ENCODE measurements at regions not wholly inside any gene's neighbourhood (a gene's known extent, or its start where the extent isn't known, plus 50 kb on each side); places are given as distances from the start of the nearest gene placed in this dataset.
"Not testable (repeated sequence)": the region's sequence is repeated elsewhere in the genome, so short reads cannot be mapped to it uniquely, and the experiment has no call there.

DNA sequence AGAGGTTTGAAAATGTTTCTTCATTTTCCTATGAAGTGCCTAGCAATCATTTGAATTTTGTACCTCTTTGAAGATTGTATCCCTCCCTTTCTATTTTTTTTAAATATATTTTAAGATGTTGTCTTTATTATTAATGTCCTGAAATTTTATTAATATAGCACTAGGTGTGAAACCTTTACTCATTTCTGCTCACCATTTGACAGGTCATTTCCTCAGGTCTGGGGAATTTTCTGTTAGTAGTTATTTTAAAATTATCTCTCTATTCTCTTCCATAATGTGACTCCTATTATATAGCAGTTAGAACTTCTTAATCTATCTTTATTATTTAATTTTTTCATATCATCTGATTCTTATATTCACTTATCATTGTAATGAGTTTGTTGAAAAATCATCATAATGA lies 1038.6 kb upstream of the SLC39A10 start:
- no peak for DNase-seq

DNA sequence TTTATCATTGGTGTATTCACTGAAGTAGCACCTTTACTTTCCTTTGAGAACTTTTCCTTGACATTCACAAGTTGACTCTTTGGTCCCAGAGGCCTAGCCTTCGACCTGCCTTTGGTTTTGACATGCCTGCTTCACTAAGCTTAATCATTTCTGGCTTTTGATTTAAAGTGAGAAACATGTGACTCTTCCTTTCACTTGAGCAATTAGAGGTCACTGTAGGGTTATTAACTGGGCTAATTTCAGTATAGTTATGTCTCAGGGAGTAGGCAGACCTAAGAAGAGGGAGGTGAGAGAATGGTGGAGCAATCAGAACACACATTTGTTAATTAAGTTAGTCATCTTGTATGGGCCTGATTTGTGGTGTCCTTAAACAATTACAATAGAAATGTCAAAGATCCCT lies 1040.7 kb upstream of the SLC39A10 start:
- no peak for DNase-seq

- DNase-seq, result no peak
Measured at GRCh38 chr2:194610297-194610696, 1046.7 kb upstream of the SLC39A10 start.

GRCh38 chr2:194603429-194603828 lies 1053.6 kb upstream of the SLC39A10 start:
- DNase-seq, result no peak

DNA sequence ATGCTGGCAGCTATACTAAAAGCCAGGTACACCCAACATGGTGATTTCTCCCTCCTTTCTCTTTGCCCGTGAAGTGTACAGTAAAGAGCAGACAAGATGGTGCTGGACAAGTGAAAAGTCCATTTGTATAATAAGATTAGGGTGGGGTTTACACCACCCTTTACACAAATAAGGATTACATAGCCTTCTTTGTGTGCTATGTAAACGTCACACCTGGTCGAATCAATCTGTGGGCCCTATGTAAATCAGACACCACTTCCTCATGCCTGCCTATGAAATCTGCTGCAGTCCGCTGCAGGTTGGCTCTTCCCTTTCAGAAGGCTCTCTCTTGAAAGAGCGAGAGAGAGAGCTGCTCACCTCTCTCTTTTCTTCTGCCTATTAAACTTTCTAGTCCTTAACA lies 1054.3 kb upstream of the SLC39A10 start:
- DNase-seq, result no peak

GRCh38 chr2:194591192-194591591 lies 1065.8 kb upstream of the SLC39A10 start:
- no peak for DNase-seq

- DNase-seq, result no peak
Measured at GRCh38 chr2:194587739-194588270, 1069.2 kb upstream of the SLC39A10 start.

DNA sequence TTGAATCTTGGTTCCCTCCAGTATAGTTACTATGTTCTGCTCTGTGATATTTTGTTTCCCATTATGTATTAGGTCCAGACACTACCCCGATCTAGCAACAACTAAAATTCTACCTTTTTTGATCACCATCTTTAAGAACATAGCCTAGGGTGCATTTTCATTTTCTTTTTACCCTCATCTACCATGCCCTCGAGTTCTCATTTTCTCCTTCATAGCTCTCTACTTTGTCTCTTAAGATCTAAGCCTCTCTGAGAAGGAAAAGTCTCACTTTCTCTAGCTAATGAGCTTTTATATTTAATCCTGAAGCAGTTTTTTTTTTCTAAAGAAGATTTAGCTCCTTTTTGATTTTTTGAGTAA lies 1089.4 kb upstream of the SLC39A10 start:
- DNase-seq, result no peak

DNA sequence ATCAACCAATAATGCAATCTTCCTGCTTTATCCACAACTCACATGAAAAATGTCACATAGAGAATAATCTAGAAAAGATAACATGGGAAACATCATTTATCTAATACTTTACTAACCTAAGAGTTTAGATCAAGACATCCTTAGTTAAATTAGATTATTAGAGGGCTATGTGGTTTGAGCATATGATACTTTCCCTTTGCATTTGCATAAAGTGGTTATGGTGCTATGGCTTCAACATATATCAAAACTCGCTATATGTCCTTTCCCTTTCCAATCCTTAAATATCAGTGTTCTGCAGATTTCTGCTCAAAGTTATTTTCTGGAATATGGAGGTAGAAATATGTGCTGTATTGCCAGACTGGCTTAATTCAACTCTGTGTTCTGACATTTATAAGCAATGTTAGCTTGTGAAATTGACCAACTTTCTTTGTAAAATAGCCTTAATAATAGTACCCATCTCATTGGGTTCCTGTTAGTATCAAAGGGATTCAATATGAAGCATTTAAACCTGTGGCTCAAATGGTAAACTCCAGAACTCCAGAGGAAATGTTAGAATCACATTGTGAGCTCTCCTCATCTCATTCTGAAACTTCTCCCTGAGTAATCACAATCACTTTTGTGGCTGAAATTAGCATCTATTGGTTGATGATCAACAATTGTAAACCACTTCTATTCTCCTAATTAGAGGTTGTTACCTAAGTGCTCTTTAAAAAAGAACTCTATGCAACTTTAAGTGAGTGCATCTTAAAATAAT lies 1089.9 kb upstream of the SLC39A10 start:
- no peak for DNase-seq

DNA sequence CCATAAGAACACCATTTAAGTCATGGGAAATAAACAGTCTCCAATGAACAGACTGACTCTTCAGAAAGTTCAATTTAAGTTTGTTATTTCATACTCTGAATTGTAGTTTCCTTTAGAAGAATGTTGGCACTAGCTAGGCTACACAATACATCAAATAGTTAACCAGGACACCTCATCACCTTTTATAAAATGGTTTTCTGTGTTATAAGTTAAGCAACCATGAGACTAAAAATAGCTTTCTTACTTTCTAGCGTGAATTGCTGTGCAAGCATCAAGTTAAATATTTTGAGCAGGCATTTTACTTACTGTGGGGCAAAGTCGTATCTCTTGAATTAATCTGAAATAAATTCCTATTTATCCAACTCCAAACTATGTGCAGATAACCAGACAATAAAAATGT lies 1092.6 kb upstream of the SLC39A10 start:
- no peak for DNase-seq

DNA sequence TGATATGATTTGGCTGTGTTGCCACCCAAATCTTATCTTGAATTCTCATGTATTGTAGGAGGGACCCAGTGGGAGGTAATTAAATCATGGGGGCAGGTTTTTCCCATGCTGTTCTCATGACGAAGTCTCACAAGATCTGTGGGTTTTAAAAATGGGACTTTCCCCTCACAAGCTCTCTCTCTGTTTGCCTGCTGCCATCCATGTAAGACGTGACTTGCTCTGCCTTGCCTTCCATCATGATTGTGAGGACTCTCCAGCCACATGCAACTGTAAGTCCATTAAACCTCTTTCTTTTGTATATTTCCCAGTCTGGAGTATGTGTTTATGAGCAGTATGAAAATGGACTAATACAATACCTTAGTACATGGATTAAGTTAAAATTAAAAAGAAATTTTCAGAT lies 1094.7 kb upstream of the SLC39A10 start:
- DNase-seq, result no peak

GRCh38 chr2:194559964-194560363 lies 1097.1 kb upstream of the SLC39A10 start:
- DNase-seq, result no peak

GRCh38 chr2:194559523-194559922 lies 1097.5 kb upstream of the SLC39A10 start:
- no peak for DNase-seq

GRCh38 chr2:194557993-194558392 lies 1099.0 kb upstream of the SLC39A10 start:
- DNase-seq, result no peak

- no peak for DNase-seq
Measured at GRCh38 chr2:194556629-194557028, 1100.4 kb upstream of the SLC39A10 start.

DNA sequence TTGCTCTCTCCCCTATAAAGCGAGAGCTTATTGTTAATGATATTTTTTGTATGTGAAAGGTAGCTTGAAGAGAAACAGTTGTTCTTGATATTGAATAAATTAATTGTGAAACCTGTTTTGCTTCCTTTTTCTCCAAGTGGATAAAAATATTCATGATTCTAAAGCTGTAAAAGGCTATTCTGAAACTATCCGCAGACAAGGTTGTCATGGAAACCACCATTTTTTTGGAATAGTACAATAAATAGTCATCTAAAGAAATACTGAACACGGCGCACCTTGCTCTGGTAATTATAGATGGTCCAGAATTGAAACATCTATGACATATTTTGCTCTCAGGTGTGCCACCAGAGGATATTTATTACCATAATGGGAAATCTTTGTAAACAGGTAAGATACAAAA lies 1103.0 kb upstream of the SLC39A10 start:
- no peak for DNase-seq

DNA sequence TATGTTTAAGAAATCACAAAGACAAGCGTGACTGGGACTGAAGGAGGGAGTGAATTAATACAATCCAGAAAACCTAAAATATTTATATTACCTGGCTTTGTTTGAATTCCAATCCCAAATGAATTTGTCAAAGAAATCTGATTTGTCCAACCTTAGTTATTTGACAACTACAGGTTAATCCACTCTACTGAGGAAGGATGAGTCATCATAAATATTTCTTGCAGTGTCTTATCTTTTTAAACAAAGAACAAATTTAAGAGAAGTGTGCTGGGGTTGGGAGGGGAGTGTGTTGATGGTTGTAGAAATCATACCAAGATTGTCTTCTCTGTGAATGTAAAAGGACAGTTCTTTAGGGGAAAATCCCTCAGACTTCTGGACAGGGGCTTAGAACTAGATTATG lies 1106.3 kb upstream of the SLC39A10 start:
- no peak for DNase-seq

DNA sequence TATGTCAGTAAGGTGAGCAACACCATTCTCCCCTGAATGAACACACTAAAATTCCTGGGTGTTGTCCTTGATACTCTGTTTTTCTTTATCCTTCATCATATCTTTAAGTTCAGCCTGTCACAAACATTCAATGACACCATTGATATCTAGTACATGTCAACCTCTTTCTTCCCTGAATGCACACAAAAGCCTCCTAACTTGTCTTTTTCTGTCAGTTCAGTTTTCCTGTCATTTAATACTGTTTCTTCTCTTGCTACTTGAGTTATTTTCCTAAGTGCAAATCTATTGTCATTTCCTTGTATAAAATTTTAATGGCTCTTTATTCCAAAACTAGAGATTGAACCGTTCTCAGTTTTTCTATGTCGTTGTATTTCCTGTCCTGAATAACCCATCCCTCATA lies 1107.6 kb upstream of the SLC39A10 start:
- DNase-seq, result no peak

DNA sequence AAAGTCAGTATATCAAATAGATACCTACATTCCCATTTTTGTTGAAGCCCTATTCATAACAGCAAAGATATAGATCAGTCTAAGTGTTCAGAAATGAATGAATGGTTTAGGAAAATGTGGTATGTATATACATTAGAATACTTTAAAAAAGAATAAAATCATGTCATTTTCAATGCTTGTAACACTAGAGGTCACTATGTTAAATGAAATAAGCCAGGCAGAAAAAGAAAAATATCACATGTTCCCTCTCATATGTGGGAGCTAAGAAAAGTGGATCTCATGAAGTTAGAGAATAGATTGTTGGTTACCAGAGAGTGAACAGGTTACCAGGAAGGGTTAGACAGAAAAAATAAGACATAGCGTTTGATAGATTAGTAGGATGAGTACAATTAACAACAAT lies 1111.0 kb upstream of the SLC39A10 start:
- peak; percentile 18 for DNase-seq

DNA sequence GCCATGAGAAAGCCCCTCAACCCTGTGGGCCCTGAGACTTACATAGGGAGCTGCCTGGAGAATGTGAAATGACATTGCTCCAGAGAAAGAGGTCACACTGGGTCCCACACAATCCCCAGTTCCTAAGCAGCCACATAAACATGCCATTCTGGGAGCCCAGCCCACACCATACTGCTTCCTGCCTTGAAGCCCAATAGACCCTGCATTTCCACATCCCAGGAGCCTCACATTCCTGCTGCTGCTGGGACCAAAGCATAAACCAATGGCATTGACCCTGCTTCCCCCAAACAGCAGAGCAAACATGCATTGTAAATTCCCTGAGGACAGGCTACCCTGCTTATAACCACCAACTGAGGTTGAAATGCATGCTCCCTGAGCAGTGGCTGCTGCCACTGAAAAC lies 1117.6 kb upstream of the SLC39A10 start:
- no peak for DNase-seq

GRCh38 chr2:194526121-194526520 lies 1130.9 kb upstream of the SLC39A10 start:
- no peak for DNase-seq

DNA sequence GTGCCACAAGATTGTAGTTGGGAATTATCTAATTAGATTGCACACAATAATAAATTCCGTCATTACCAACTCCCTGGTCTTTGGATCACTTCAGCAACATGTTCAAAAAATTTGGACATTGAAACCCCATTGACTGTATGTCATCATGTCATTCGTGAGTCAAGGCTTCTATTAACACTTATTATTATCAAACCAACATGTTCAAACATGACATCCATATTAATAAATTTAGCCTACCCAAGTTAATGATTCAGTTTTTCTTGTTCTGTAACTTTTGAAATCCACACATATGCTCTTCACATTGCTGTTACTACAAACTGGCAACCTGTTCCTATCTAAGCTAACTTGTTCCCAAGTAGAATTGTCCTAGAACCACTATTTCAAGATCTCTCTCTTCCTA lies 1142.7 kb upstream of the SLC39A10 start:
- no peak for DNase-seq

- DNase-seq, result peak; percentile 57
Measured at GRCh38 chr2:194511070-194511469, 1146.0 kb upstream of the SLC39A10 start.

DNA sequence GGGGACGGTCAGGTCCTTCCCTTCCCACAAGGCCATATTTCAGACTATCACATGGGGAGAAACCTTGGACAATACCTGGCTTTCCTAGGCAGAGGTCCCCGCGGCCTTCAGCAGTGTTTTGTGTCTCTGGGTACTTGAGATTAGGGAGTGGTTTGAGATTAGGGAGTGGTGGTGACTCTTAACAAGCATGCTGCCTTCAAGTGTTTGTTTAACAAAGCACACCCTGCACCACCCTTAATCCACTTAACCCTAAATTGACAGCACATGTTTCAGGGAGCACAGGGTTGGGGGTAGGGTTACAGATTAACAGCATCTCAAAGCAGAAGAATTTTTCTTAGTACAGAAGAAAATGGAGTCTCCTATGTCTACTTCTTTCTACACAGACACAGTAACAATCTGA lies 1152.2 kb upstream of the SLC39A10 start:
- not testable (repeated sequence) for DNase-seq

DNA sequence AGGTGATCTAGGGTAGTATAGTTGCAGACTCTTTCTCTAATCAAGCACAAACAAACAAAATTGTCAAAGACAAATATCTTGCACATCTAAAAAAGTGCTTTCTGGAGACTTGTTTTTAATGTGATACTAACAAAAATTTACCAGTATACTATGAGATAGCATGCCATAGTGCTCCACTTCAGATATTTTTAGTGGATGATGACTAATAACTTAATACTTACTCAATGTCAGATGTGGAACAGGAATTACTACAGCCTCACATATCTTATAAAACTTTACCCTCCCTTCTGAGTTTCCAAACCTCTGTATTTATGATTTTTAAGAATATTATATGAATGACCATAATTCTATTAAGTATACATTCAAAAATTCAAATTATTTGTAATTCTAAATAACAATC lies 1162.0 kb upstream of the SLC39A10 start:
- DNase-seq, result peak; percentile 30

Data from fibroblast of skin of back (primary cell).